HEK293 (cell line): ENCODE measurements at regions not wholly inside any gene's neighbourhood (a gene's known extent, or its start where the extent isn't known, plus 50 kb on each side); places are given as distances from the start of the nearest gene placed in this dataset.

ENCODE experiments used
- CTCF ChIA-PET: fragments of 350-600 bp; formaldehyde crosslinking; extraction: SDS; loops from one replicate; lab custom pipeline; 2021; ENCODE audit warnings: antibody characterized with exemption; lab: Yijun Ruan, JAX
- POLR2A ChIA-PET: fragments of 300-600 bp; formaldehyde crosslinking; extraction: SDS; loops from one replicate; lab custom pipeline; 2020; ENCODE audit warnings: antibody characterized with exemption, inconsistent platforms; lab: Yijun Ruan, JAX
- H3K27ac ChIP-seq: fragments of 200-500 bp; sonication (Bioruptor generic); 2 replicates; pipeline ENCODE4 v1.5.1; 2014; ENCODE audit warnings: low read depth, low read length, control low read depth, inconsistent platforms; ENCODE audit errors: extremely low read depth
- H3K36me3 ChIP-seq, 2 experiments: fragments of 200-500 bp in 1 of 2; sonication (Bioruptor generic) in 1 of 2; 1 replicate in 1 of 2; 2 replicates in 1 of 2; pipeline ENCODE4 v1.5.1; 2014 to 2017; ENCODE audit warnings: inconsistent platforms in 2 of 2, low read length in 2 of 2; ENCODE audit not compliant: control insufficient read depth in 2 of 2, insufficient read depth in 1 of 2
- H3K4me1 ChIP-seq: fragments of 200-500 bp; sonication (Bioruptor generic); 2 replicates; pipeline ENCODE4 v1.5.1; 2014; ENCODE audit warnings: mild to moderate bottlenecking, low read length, inconsistent platforms; ENCODE audit not compliant: control insufficient read depth, insufficient read depth
- H3K4me3 ChIP-seq: 2 replicates; pipeline ENCODE4 v1.5.1; 2011; ENCODE audit warnings: low read depth, mild to moderate bottlenecking, control low read depth, low read length, moderate library complexity
- H3K9me3 ChIP-seq: fragments of 200-500 bp; sonication (Bioruptor generic); 2 replicates; pipeline ENCODE4 v1.5.1; 2014; ENCODE audit warnings: low read depth, low read length, inconsistent platforms; ENCODE audit not compliant: control insufficient read depth, insufficient read depth
- EGR2 ChIP-seq: fragments of 450-650 bp; formaldehyde crosslinking; IDR thresholded peaks from 2 replicates; pipeline ENCODE4 v1.5.1; 2016; ENCODE audit warnings: low read depth, missing biosample characterization, missing genetic modification characterization
- GLI4 ChIP-seq: fragments of 450-650 bp; formaldehyde crosslinking; IDR thresholded peaks from 2 replicates; pipeline ENCODE4 v1.5.1; 2016; ENCODE audit warnings: missing biosample characterization, missing genetic modification characterization
- KLF1 ChIP-seq: fragments of 450-650 bp; formaldehyde crosslinking; IDR thresholded peaks from 2 replicates; pipeline ENCODE4 v1.5.1; 2016; ENCODE audit warnings: missing biosample characterization, missing genetic modification characterization
- SCRT2 ChIP-seq: fragments of 450-650 bp; formaldehyde crosslinking; IDR thresholded peaks from 2 replicates; pipeline ENCODE4 v1.5.1; 2016; ENCODE audit warnings: missing biosample characterization, missing genetic modification characterization
- ZBTB17 ChIP-seq: fragments of 450-650 bp; formaldehyde crosslinking; IDR thresholded peaks from 2 replicates; pipeline ENCODE4 v1.5.1; 2016; ENCODE audit warnings: missing biosample characterization, missing genetic modification characterization
- ZFP69B ChIP-seq: fragments of 450-650 bp; formaldehyde crosslinking; IDR thresholded peaks from 2 replicates; pipeline ENCODE4 v1.5.1; 2016; ENCODE audit warnings: missing biosample characterization, missing genetic modification characterization
- ZNF10 ChIP-seq: fragments of 450-650 bp; formaldehyde crosslinking; IDR thresholded peaks from 2 replicates; pipeline ENCODE4 v1.5.1; 2017; ENCODE audit warnings: missing biosample characterization, missing genetic modification characterization
- ZNF23 ChIP-seq: fragments of 450-650 bp; formaldehyde crosslinking; IDR thresholded peaks from 2 replicates; pipeline ENCODE4 v1.5.1; 2016; ENCODE audit warnings: missing biosample characterization, missing genetic modification characterization, borderline replicate concordance
- ZNF354C ChIP-seq: fragments of 450-650 bp; formaldehyde crosslinking; IDR thresholded peaks from 2 replicates; pipeline ENCODE4 v1.5.1; 2016; ENCODE audit warnings: missing biosample characterization, missing genetic modification characterization, low read depth, borderline replicate concordance
- ZNF426 ChIP-seq: fragments of 450-650 bp; formaldehyde crosslinking; IDR thresholded peaks from 2 replicates; pipeline ENCODE4 v1.5.1; 2017; ENCODE audit warnings: missing biosample characterization, missing genetic modification characterization, mild to moderate bottlenecking, inconsistent platforms, moderate library complexity
- ZNF473 ChIP-seq: fragments of 450-650 bp; formaldehyde crosslinking; IDR thresholded peaks from 2 replicates; pipeline ENCODE4 v1.5.1; 2017; ENCODE audit warnings: missing biosample characterization, missing genetic modification characterization
- ZNF501 ChIP-seq: fragments of 450-650 bp; formaldehyde crosslinking; IDR thresholded peaks from 2 replicates; pipeline ENCODE4 v1.5.1; 2016; ENCODE audit warnings: missing biosample characterization, missing genetic modification characterization
- ZNF571 ChIP-seq: fragments of 450-650 bp; formaldehyde crosslinking; IDR thresholded peaks from 2 replicates; pipeline ENCODE4 v1.5.0; 2017; ENCODE audit warnings: missing biosample characterization, missing genetic modification characterization
- ZNF600 ChIP-seq: fragments of 450-650 bp; formaldehyde crosslinking; IDR thresholded peaks from 2 replicates; pipeline ENCODE4 v1.5.1; 2016; ENCODE audit warnings: missing biosample characterization, missing genetic modification characterization
- ZNF830 ChIP-seq: fragments of 450-650 bp; IDR thresholded peaks from 2 replicates; pipeline ENCODE4 v1.5.0; 2018; ENCODE audit warnings: missing biosample characterization, missing genetic modification characterization, low read depth, mild to moderate bottlenecking, moderate library complexity
- TF ChIP-seq, protein P1 (sequence below): fragments of 450-650 bp; formaldehyde crosslinking; IDR thresholded peaks from 2 replicates; pipeline ENCODE4 v1.5.1; 2016; ENCODE audit warnings: missing biosample characterization, missing genetic modification characterization
- TF ChIP-seq, protein P2 (sequence below): fragments of 450-650 bp; formaldehyde crosslinking; IDR thresholded peaks from 2 replicates; pipeline ENCODE4 v1.5.1; 2016; ENCODE audit warnings: missing biosample characterization, missing genetic modification characterization
- TF ChIP-seq, protein P3 (sequence below): fragments of 450-650 bp; formaldehyde crosslinking; IDR thresholded peaks from 2 replicates; pipeline ENCODE4 v1.5.1; 2016; ENCODE audit warnings: missing biosample characterization, missing genetic modification characterization
- TF ChIP-seq, protein P4 (sequence below): fragments of 450-650 bp; formaldehyde crosslinking; IDR thresholded peaks from 2 replicates; pipeline ENCODE4 v1.5.1; 2016; ENCODE audit warnings: missing biosample characterization, missing genetic modification characterization
- TF ChIP-seq, protein P5 (sequence below): fragments of 450-650 bp; formaldehyde crosslinking; IDR thresholded peaks from 2 replicates; pipeline ENCODE4 v1.5.1; 2016; ENCODE audit warnings: missing biosample characterization, missing genetic modification characterization, borderline replicate concordance

DNA sequence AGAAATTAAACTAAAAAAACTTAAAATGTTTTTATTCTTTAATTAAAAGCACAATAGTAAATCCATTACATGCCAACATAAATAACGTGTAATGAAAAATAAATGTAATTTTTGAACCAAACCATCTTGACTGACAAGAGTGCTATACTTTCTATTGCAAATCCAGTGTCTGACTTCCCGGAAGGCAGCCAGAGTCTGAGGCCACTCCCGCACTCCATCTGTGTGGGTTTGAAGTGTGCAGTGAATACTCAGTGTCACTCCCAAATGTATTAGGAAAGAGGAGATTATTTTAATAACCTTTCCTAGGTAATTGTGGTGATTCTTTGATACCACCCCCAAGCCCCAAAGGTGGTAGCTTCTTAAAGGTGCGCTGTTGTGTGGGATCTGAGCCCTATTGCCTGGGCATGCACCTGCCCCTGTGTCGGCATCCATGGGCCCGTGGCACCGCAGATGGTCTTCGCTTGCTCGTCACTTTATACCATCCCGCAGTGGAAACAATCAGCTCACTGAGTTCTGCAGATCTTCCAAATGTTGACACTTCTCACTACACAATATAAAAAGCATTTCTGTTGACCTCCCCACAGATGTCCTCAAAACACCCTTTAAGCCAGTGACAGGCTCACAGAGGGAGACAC lies 391.2 kb downstream of the THBS2 start:
- ChIA-PET POLR2A (no interaction called here), CTCF (no interaction called here)
- no peaks in the 10 kb centered on the region for H3K4me1 ChIP-seq
- H3K36me3 ChIP-seq, result no peaks in the 10 kb centered on the region
- no peaks in the 10 kb centered on the region for H3K9me3 ChIP-seq
- H3K27ac ChIP-seq, result no peak overlapping the region
- H3K4me3 ChIP-seq, result no peak overlapping the region
- TF ChIP-seq ZNF830 (tag by site-specific recombination), result no peak
- TF ChIP-seq SCRT2 (tag by site-specific recombination), result no peak
- TF ChIP-seq KLF1 (tag by site-specific recombination), result no peak
- TF ChIP-seq ZNF23 (tag by site-specific recombination), result no peak
- TF ChIP-seq, all 188 proteins: peak for 0

DNA sequence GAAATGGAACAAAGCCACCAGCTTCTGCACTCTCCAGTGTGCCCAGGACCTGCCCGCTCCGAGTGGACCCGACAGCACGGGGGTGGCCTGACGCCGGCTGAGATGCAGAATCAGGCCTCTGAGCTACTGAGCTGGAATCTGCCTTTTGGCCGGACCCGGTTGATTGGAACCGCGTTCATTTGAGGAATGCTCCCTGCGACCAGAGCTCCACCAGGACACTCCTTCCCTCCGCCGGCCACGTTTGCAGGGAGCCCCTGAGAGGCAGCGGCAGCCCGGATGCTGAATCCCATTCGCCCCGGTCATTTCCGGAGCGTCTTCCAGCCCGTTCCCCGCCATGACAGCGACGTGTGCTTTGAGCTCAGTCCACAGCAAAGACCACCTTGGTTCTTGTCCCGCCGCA lies 392.7 kb downstream of the THBS2 start:
- no peak overlapping the region for H3K27ac ChIP-seq
- H3K4me1 ChIP-seq, result no peaks in the 10 kb centered on the region
- CTCF ChIA-PET, result no interaction called here
- H3K9me3 ChIP-seq, result no peaks in the 10 kb centered on the region
- TF ChIP-seq ZNF501 (tag by site-specific recombination) (no peak), ZNF571 (no peak), ZNF426 (tag by site-specific recombination) (no peak), ZNF354C (tag by site-specific recombination) (no peak), ZBTB17 (tag by site-specific recombination) (no peak), ZNF473 (tag by site-specific recombination) (no peak), ZNF10 (tag by site-specific recombination) (no peak)
- TF ChIP-seq, protein P1, sequence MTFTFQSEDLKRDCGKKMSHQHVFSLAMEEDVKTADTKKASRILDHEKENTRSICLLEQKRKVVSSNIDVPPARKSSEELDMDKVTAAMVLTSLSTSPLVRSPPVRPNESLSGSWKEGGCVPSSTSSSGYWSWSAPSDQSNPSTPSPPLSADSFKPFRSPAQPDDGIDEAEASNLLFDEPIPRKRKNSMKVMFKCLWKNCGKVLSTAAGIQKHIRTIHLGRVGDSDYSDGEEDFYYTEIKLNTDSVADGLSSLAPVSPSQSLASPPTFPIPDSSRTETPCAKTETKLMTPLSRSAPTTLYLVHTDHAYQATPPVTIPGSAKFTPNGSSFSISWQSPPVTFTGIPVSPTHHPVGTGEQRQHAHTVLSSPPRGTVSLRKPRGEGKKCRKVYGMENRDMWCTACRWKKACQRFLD (tag by site-specific recombination), result no peak
- no peaks in the 10 kb centered on the region for H3K36me3 ChIP-seq
- H3K4me3 ChIP-seq, result no peak overlapping the region
- POLR2A ChIA-PET, result no interaction called here

DNA sequence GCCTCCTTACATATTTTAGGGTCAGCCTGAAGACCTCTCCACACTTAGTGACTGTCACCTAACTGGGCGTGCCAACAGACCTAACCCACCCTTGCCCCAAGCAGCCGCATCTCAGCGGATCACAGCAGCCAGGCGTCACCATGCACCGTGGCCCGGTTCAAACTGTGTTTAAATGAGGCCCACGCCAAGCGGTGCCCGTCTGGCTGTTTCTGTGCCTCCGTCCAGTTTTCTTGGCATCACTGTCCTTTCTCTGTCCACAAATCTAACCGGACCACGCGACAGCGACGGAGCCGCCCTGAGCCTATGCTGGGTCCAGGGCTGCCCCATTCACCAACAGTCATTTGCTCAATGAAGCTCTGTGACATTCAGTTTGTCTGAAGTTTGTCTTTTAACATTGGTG lies 393.3 kb downstream of the THBS2 start:
- ChIA-PET POLR2A (no interaction called here), CTCF (interaction anchor here (0.6 kb wide), 1 partner anchor 113 kb away, joined by 7 read pairs; no protein-coding TSS in a partner anchor)
- Histone ChIP-seq H3K4me1 (no peaks in the 10 kb centered on the region), H3K9me3 (no peaks in the 10 kb centered on the region), H3K4me3 (no peak overlapping the region), H3K36me3 (no peaks in the 10 kb centered on the region), H3K27ac (no peak overlapping the region)
- TF ChIP-seq ZFP69B (tag by site-specific recombination) (no peak), GLI4 (tag by site-specific recombination) (no peak), ZNF600 (tag by site-specific recombination) (no peak), ZBTB17 (tag by site-specific recombination) (no peak), EGR2 (tag by site-specific recombination) (no peak), ZNF571 (no peak)
- TF ChIP-seq, protein P2, sequence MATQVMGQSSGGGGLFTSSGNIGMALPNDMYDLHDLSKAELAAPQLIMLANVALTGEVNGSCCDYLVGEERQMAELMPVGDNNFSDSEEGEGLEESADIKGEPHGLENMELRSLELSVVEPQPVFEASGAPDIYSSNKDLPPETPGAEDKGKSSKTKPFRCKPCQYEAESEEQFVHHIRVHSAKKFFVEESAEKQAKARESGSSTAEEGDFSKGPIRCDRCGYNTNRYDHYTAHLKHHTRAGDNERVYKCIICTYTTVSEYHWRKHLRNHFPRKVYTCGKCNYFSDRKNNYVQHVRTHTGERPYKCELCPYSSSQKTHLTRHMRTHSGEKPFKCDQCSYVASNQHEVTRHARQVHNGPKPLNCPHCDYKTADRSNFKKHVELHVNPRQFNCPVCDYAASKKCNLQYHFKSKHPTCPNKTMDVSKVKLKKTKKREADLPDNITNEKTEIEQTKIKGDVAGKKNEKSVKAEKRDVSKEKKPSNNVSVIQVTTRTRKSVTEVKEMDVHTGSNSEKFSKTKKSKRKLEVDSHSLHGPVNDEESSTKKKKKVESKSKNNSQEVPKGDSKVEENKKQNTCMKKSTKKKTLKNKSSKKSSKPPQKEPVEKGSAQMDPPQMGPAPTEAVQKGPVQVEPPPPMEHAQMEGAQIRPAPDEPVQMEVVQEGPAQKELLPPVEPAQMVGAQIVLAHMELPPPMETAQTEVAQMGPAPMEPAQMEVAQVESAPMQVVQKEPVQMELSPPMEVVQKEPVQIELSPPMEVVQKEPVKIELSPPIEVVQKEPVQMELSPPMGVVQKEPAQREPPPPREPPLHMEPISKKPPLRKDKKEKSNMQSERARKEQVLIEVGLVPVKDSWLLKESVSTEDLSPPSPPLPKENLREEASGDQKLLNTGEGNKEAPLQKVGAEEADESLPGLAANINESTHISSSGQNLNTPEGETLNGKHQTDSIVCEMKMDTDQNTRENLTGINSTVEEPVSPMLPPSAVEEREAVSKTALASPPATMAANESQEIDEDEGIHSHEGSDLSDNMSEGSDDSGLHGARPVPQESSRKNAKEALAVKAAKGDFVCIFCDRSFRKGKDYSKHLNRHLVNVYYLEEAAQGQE (tag by site-specific recombination), result no peak
- TF ChIP-seq, protein P3, sequence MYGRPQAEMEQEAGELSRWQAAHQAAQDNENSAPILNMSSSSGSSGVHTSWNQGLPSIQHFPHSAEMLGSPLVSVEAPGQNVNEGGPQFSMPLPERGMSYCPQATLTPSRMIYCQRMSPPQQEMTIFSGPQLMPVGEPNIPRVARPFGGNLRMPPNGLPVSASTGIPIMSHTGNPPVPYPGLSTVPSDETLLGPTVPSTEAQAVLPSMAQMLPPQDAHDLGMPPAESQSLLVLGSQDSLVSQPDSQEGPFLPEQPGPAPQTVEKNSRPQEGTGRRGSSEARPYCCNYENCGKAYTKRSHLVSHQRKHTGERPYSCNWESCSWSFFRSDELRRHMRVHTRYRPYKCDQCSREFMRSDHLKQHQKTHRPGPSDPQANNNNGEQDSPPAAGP, result no peak
- TF ChIP-seq, protein P4, sequence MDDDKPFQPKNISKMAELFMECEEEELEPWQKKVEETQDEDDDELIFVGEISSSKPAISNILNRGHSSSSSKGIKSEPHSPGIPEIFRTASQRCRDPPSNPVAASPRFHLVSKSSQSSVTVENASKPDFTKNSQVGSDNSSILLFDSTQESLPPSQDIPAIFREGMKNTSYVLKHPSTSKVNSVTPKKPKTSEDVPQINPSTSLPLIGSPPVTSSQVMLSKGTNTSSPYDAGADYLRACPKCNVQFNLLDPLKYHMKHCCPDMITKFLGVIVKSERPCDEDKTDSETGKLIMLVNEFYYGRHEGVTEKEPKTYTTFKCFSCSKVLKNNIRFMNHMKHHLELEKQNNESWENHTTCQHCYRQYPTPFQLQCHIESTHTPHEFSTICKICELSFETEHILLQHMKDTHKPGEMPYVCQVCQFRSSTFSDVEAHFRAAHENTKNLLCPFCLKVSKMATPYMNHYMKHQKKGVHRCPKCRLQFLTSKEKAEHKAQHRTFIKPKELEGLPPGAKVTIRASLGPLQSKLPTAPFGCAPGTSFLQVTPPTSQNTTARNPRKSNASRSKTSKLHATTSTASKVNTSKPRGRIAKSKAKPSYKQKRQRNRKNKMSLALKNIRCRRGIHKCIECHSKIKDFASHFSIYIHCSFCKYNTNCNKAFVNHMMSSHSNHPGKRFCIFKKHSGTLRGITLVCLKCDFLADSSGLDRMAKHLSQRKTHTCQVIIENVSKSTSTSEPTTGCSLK (tag by site-specific recombination), result no peak
- TF ChIP-seq, protein P5, sequence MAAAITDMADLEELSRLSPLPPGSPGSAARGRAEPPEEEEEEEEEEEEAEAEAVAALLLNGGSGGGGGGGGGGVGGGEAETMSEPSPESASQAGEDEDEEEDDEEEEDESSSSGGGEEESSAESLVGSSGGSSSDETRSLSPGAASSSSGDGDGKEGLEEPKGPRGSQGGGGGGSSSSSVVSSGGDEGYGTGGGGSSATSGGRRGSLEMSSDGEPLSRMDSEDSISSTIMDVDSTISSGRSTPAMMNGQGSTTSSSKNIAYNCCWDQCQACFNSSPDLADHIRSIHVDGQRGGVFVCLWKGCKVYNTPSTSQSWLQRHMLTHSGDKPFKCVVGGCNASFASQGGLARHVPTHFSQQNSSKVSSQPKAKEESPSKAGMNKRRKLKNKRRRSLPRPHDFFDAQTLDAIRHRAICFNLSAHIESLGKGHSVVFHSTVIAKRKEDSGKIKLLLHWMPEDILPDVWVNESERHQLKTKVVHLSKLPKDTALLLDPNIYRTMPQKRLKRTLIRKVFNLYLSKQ (tag by site-specific recombination), result no peak
